ENCODE measurements at regions not wholly inside any gene's neighbourhood (a gene's known extent, or its start where the extent isn't known, plus 50 kb on each side); places are given as distances from the start of the nearest gene placed in this dataset.

GRCh38 chr12:107359382-107359781 is 266.0 kb upstream of the CRY1 start:
- no peak overlapping the region for H3K27ac ChIP-seq (replicated peaks)
- H3K27me3 ChIP-seq (ENCODE audit: insufficient read depth, poor library complexity, severe bottlenecking), result no peaks in the 10 kb centered on the region
- H3K4me3 ChIP-seq (replicated peaks; ENCODE audit: insufficient read depth, low read length), result no peak overlapping the region
- TF ChIP-seq REST (IDR thresholded peaks at IDR 0.05; ENCODE audit: insufficient replicate concordance, low read depth), result no peak
- no peak for TF ChIP-seq SPI1 (IDR thresholded peaks at IDR 0.05; ENCODE audit: borderline replicate concordance, low read depth)
- no peak for TF ChIP-seq GABPA (IDR thresholded peaks at IDR 0.05; ENCODE audit: low read depth)
- no peak for TF ChIP-seq CTCF (IDR thresholded peaks at IDR 0.05; ENCODE audit: insufficient read depth, low read length)
- no peak for TF ChIP-seq POLR2AphosphoS5 (IDR thresholded peaks at IDR 0.05; ENCODE audit: low read depth)
- DNase-seq (ENCODE audit: low read depth in 1 of 2, low spot score in 1 of 2), result no peak

- no peaks in the 10 kb centered on the region for H3K27me3 ChIP-seq (ENCODE audit: insufficient read depth, poor library complexity, severe bottlenecking)
- DNase-seq (ENCODE audit: low read depth in 1 of 2, low spot score in 1 of 2), result no peak
- TF ChIP-seq GABPA (IDR thresholded peaks at IDR 0.05; ENCODE audit: low read depth) (no peak), POLR2AphosphoS5 (IDR thresholded peaks at IDR 0.05; ENCODE audit: low read depth) (no peak), CTCF (IDR thresholded peaks at IDR 0.05; ENCODE audit: insufficient read depth, low read length) (no peak), REST (IDR thresholded peaks at IDR 0.05; ENCODE audit: insufficient replicate concordance, low read depth) (no peak), SPI1 (IDR thresholded peaks at IDR 0.05; ENCODE audit: borderline replicate concordance, low read depth) (no peak)
- no peak overlapping the region for H3K27ac ChIP-seq (replicated peaks)
- no peak overlapping the region for H3K4me3 ChIP-seq (replicated peaks; ENCODE audit: insufficient read depth, low read length)
These were observed 266.7 kb upstream of the CRY1 start for GRCh38 chr12:107360033-107360432.

GRCh38 chr12:107360482-107360881 is 267.1 kb upstream of the CRY1 start:
- Histone ChIP-seq H3K27ac (replicated peaks) (no peak overlapping the region), H3K4me3 (replicated peaks; ENCODE audit: insufficient read depth, low read length) (no peak overlapping the region), H3K27me3 (ENCODE audit: insufficient read depth, poor library complexity, severe bottlenecking) (no peaks in the 10 kb centered on the region)
- TF ChIP-seq POLR2AphosphoS5 (IDR thresholded peaks at IDR 0.05; ENCODE audit: low read depth), result no peak
- TF ChIP-seq REST (IDR thresholded peaks at IDR 0.05; ENCODE audit: insufficient replicate concordance, low read depth), result no peak
- TF ChIP-seq GABPA (IDR thresholded peaks at IDR 0.05; ENCODE audit: low read depth), result no peak
- no peak for TF ChIP-seq SPI1 (IDR thresholded peaks at IDR 0.05; ENCODE audit: borderline replicate concordance, low read depth)
- TF ChIP-seq CTCF (IDR thresholded peaks at IDR 0.05; ENCODE audit: insufficient read depth, low read length), result no peak
- no peak for DNase-seq (ENCODE audit: low read depth in 1 of 2, low spot score in 1 of 2)

Data from HL-60 (cell line).